KMS-11 (cell line): ENCODE measurements at regions not wholly inside any gene's neighbourhood (a gene's known extent, or its start where the extent isn't known, plus 50 kb on each side); places are given as distances from the start of the nearest gene placed in this dataset.

Source experiments
- H2AFZ ChIP-seq: fragments of 200-600 bp; sonication (generic); 2 replicates; pipeline ENCODE4 v1.6.1; 2016; ENCODE audit warnings: antibody characterized with exemption, mixed run types, low read depth
- H3K27ac ChIP-seq: fragments of 200-600 bp; sonication (generic); 2 replicates; pipeline ENCODE4 v1.6.1; 2016; ENCODE audit warnings: mild to moderate bottlenecking, mixed run types
- H3K27me3 ChIP-seq: fragments of 200-600 bp; sonication (generic); 2 replicates; pipeline ENCODE4 v1.6.1; 2017; ENCODE audit warnings: mild to moderate bottlenecking, low read depth, mixed run types, moderate library complexity; ENCODE audit not compliant: insufficient read depth
- H3K36me3 ChIP-seq: fragments of 200-600 bp; sonication (generic); 2 replicates; pipeline ENCODE4 v1.6.1; 2017; ENCODE audit warnings: mild to moderate bottlenecking, mixed run types; ENCODE audit not compliant: insufficient read depth
- H3K4me1 ChIP-seq: fragments of 200-600 bp; sonication (generic); 2 replicates; pipeline ENCODE4 v1.6.1; 2016; ENCODE audit warnings: mild to moderate bottlenecking, low read depth, mixed run types; ENCODE audit not compliant: poor library complexity, severe bottlenecking
- H3K4me2 ChIP-seq: fragments of 200-600 bp; sonication (generic); 2 replicates; pipeline ENCODE4 v1.7.0; 2016; ENCODE audit warnings: mild to moderate bottlenecking, mixed run types
- H3K4me3 ChIP-seq: fragments of 200-600 bp; sonication (generic); IDR thresholded peaks from 2 replicates; pipeline ENCODE4 v1.6.1; 2017; ENCODE audit warnings: low read depth, low read length, mixed read lengths; ENCODE audit not compliant: insufficient read depth
- H3K79me2 ChIP-seq: fragments of 200-600 bp; sonication (generic); 2 replicates; pipeline ENCODE4 v1.6.1; 2016; ENCODE audit warnings: low read depth, mixed run types; ENCODE audit not compliant: insufficient read depth
- H3K9ac ChIP-seq: fragments of 200-600 bp; sonication (generic); 2 replicates; pipeline ENCODE4 v1.6.1; 2016; ENCODE audit warnings: mild to moderate bottlenecking, mixed run types
- H4K20me1 ChIP-seq: fragments of 200-600 bp; sonication (generic); 2 replicates; pipeline ENCODE4 v1.6.1; 2016; ENCODE audit warnings: mild to moderate bottlenecking, mixed run types; ENCODE audit not compliant: insufficient read depth
- CTCF ChIP-seq: fragments of 200-600 bp; sonication (generic); conservative IDR thresholded peaks from 2 replicates; pipeline ENCODE4 v1.6.1; 2017; ENCODE audit warnings: low read depth, mild to moderate bottlenecking, antibody characterized with exemption, low read length, moderate library complexity, mixed read lengths

- Histone ChIP-seq H3K4me3 (no peak overlapping the region), H3K4me1 (no peaks in the 10 kb centered on the region), H3K4me2 (no peak overlapping the region), H3K36me3 (no peaks in the 10 kb centered on the region), H3K27me3 (no peaks in the 10 kb centered on the region), H3K9ac (no peak overlapping the region), H3K27ac (no peak overlapping the region), H4K20me1 (no peaks in the 10 kb centered on the region), H2AFZ (no peak overlapping the region), H3K79me2 (no peaks in the 10 kb centered on the region)
- TF ChIP-seq CTCF = no peak
These were observed 251.4 kb upstream of the RNF32 start for GRCh38 chr7:156389116-156389692.

- Histone ChIP-seq H3K36me3 (no peaks in the 10 kb centered on the region), H3K4me2 (no peak overlapping the region), H3K9ac (no peak overlapping the region), H3K27me3 (no peaks in the 10 kb centered on the region), H3K79me2 (no peaks in the 10 kb centered on the region), H3K4me1 (no peaks in the 10 kb centered on the region), H3K4me3 (no peak overlapping the region), H4K20me1 (no peaks in the 10 kb centered on the region), H2AFZ (no peak overlapping the region), H3K27ac (no peak overlapping the region)
- no peak for TF ChIP-seq CTCF
These were observed 254.5 kb upstream of the RNF32 start for GRCh38 chr7:156386097-156386496.

DNA sequence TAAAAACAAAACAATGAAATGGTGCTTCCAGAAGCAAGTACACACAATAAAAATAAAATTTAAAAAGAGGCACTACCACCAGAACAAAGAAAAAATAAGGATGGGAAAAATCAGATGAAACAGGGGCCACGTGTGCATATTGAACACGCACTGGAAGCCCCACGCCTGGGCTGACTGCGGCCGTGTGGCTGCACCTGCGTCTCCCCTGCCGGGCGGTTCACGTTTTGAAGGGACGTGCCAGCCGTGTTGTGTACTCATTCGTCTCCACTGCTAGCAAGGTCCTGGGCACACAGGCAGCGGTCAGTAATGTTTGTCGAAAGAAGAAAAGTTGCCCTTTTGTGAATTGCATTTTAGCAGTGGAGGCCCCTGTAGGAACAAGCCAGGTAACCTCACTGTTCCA, 255.9 kb upstream of the RNF32 start:
- no peaks in the 10 kb centered on the region for H4K20me1 ChIP-seq
- no peak overlapping the region for H3K4me2 ChIP-seq
- H3K9ac ChIP-seq = no peak overlapping the region
- no peak for TF ChIP-seq CTCF
- no peak overlapping the region for H2AFZ ChIP-seq
- no peak overlapping the region for H3K4me3 ChIP-seq
- H3K79me2 ChIP-seq = no peaks in the 10 kb centered on the region
- no peaks in the 10 kb centered on the region for H3K27me3 ChIP-seq
- no peak overlapping the region for H3K27ac ChIP-seq
- H3K36me3 ChIP-seq = no peaks in the 10 kb centered on the region
- H3K4me1 ChIP-seq = no peaks in the 10 kb centered on the region

GRCh38 chr7:156383526-156383925, 257.0 kb upstream of the RNF32 start:
- Histone ChIP-seq H3K27ac (no peak overlapping the region), H3K9ac (no peak overlapping the region), H3K4me1 (no peaks in the 10 kb centered on the region), H3K79me2 (no peaks in the 10 kb centered on the region), H4K20me1 (no peaks in the 10 kb centered on the region), H2AFZ (no peak overlapping the region), H3K4me3 (no peak overlapping the region), H3K27me3 (no peaks in the 10 kb centered on the region), H3K36me3 (no peaks in the 10 kb centered on the region), H3K4me2 (no peak overlapping the region)
- no peak for TF ChIP-seq CTCF
